ENCODE measurements at regions not wholly inside any gene's neighbourhood (a gene's known extent, or its start where the extent isn't known, plus 50 kb on each side); places are given as distances from the start of the nearest gene placed in this dataset.

GRCh38 chr9:29637471-29638237, 2064.4 kb upstream of the C9orf72 start:
- no peak overlapping the region for H3K27ac ChIP-seq (ENCODE audit: insufficient read depth in 1 of 2, low read depth in 1 of 2, low read length in 2 of 2, poor library complexity in 1 of 2, severe bottlenecking in 2 of 2)
- DNase-seq, result no peak
- no peaks in the 10 kb centered on the region for H3K4me1 ChIP-seq (ENCODE audit: control extremely low read depth in 1 of 4, control insufficient read depth in 4 of 4, insufficient read depth in 4 of 4, low read length in 3 of 4)
- no CpG with 5 or more reads among the region's 3 CpGs for WGBS (ENCODE audit: insufficient coverage)
- H3K27me3 ChIP-seq (replicated peaks in 2 of 5; ENCODE audit: control insufficient read depth in 4 of 5, insufficient read depth in 5 of 5, low read length in 4 of 5), result no peaks in the 10 kb centered on the region
- POLR2A ChIA-PET, result no interaction called here
- H3K9me3 ChIP-seq (ENCODE audit: control extremely low read depth in 1 of 5, control insufficient read depth in 4 of 5, insufficient read depth in 2 of 5, low read depth in 1 of 5, low read length in 4 of 5), result no peaks in the 10 kb centered on the region
- no peaks in the 10 kb centered on the region for H3K36me3 ChIP-seq (ENCODE audit: control insufficient read depth in 4 of 4, insufficient read depth in 4 of 4, low read length in 3 of 4)
- CTCF ChIA-PET, result no interaction called here
- no peak overlapping the region for H3K4me3 ChIP-seq (ENCODE audit: control insufficient read depth in 1 of 7, extremely low read depth in 1 of 7, insufficient read depth in 4 of 7, low read depth in 2 of 7, low read length in 6 of 7)

GRCh38 chr9:29640507-29640906, 2067.2 kb upstream of the C9orf72 start:
- Histone ChIP-seq H3K36me3 (ENCODE audit: control insufficient read depth in 4 of 4, insufficient read depth in 4 of 4, low read length in 3 of 4) (no peaks in the 10 kb centered on the region), H3K27ac (ENCODE audit: insufficient read depth in 1 of 2, low read depth in 1 of 2, low read length in 2 of 2, poor library complexity in 1 of 2, severe bottlenecking in 2 of 2) (no peak overlapping the region), H3K27me3 (replicated peaks in 2 of 5; ENCODE audit: control insufficient read depth in 4 of 5, insufficient read depth in 5 of 5, low read length in 4 of 5) (no peaks in the 10 kb centered on the region), H3K9me3 (ENCODE audit: control extremely low read depth in 1 of 5, control insufficient read depth in 4 of 5, insufficient read depth in 2 of 5, low read depth in 1 of 5, low read length in 4 of 5) (no peaks in the 10 kb centered on the region), H3K4me1 (ENCODE audit: control extremely low read depth in 1 of 4, control insufficient read depth in 4 of 4, insufficient read depth in 4 of 4, low read length in 3 of 4) (no peaks in the 10 kb centered on the region), H3K4me3 (ENCODE audit: control insufficient read depth in 1 of 7, extremely low read depth in 1 of 7, insufficient read depth in 4 of 7, low read depth in 2 of 7, low read length in 6 of 7) (no peak overlapping the region)
- DNase-seq, result no peak
- ChIA-PET POLR2A (no interaction called here), CTCF (no interaction called here)
- 92% methylated on average over 2 of the region's 2 CpGs for WGBS (ENCODE audit: insufficient coverage)

- no peaks in the 10 kb centered on the region for H3K9me3 ChIP-seq (ENCODE audit: control extremely low read depth in 1 of 5, control insufficient read depth in 4 of 5, insufficient read depth in 2 of 5, low read depth in 1 of 5, low read length in 4 of 5)
- H3K4me3 ChIP-seq (ENCODE audit: control insufficient read depth in 1 of 7, extremely low read depth in 1 of 7, insufficient read depth in 4 of 7, low read depth in 2 of 7, low read length in 6 of 7), result no peak overlapping the region
- H3K27me3 ChIP-seq (replicated peaks in 2 of 5; ENCODE audit: control insufficient read depth in 4 of 5, insufficient read depth in 5 of 5, low read length in 4 of 5), result no peaks in the 10 kb centered on the region
- no peaks in the 10 kb centered on the region for H3K36me3 ChIP-seq (ENCODE audit: control insufficient read depth in 4 of 4, insufficient read depth in 4 of 4, low read length in 3 of 4)
- H3K27ac ChIP-seq (ENCODE audit: insufficient read depth in 1 of 2, low read depth in 1 of 2, low read length in 2 of 2, poor library complexity in 1 of 2, severe bottlenecking in 2 of 2), result no peak overlapping the region
- no peak for DNase-seq
- POLR2A ChIA-PET, result interaction anchor here (0.5 kb wide), 1 partner anchor 23 kb away, joined by 3 read pairs; no protein-coding TSS in a partner anchor
- no peaks in the 10 kb centered on the region for H3K4me1 ChIP-seq (ENCODE audit: control extremely low read depth in 1 of 4, control insufficient read depth in 4 of 4, insufficient read depth in 4 of 4, low read length in 3 of 4)
- CTCF ChIA-PET, result no interaction called here
Observed at GRCh38 chr9:29644514-29644913, 2071.2 kb upstream of the C9orf72 start.

- ChIA-PET CTCF (no interaction called here), POLR2A (no interaction called here)
- no peak overlapping the region for H3K27ac ChIP-seq (ENCODE audit: insufficient read depth in 1 of 2, low read depth in 1 of 2, low read length in 2 of 2, poor library complexity in 1 of 2, severe bottlenecking in 2 of 2)
- H3K9me3 ChIP-seq (ENCODE audit: control extremely low read depth in 1 of 5, control insufficient read depth in 4 of 5, insufficient read depth in 2 of 5, low read depth in 1 of 5, low read length in 4 of 5), result no peaks in the 10 kb centered on the region
- DNase-seq, result no peak
- H3K4me1 ChIP-seq (ENCODE audit: control extremely low read depth in 1 of 4, control insufficient read depth in 4 of 4, insufficient read depth in 4 of 4, low read length in 3 of 4), result no peaks in the 10 kb centered on the region
- H3K27me3 ChIP-seq (replicated peaks in 2 of 5; ENCODE audit: control insufficient read depth in 4 of 5, insufficient read depth in 5 of 5, low read length in 4 of 5), result no peaks in the 10 kb centered on the region
- H3K4me3 ChIP-seq (ENCODE audit: control insufficient read depth in 1 of 7, extremely low read depth in 1 of 7, insufficient read depth in 4 of 7, low read depth in 2 of 7, low read length in 6 of 7), result no peak overlapping the region
- no peaks in the 10 kb centered on the region for H3K36me3 ChIP-seq (ENCODE audit: control insufficient read depth in 4 of 4, insufficient read depth in 4 of 4, low read length in 3 of 4)
Observed at GRCh38 chr9:29647451-29647850, 2074.2 kb upstream of the C9orf72 start.

GRCh38 chr9:29648132-29648531, 2074.9 kb upstream of the C9orf72 start:
- CTCF ChIA-PET, result no interaction called here
- Histone ChIP-seq H3K4me1 (ENCODE audit: control extremely low read depth in 1 of 4, control insufficient read depth in 4 of 4, insufficient read depth in 4 of 4, low read length in 3 of 4) (no peaks in the 10 kb centered on the region), H3K27ac (ENCODE audit: insufficient read depth in 1 of 2, low read depth in 1 of 2, low read length in 2 of 2, poor library complexity in 1 of 2, severe bottlenecking in 2 of 2) (no peak overlapping the region), H3K4me3 (ENCODE audit: control insufficient read depth in 1 of 7, extremely low read depth in 1 of 7, insufficient read depth in 4 of 7, low read depth in 2 of 7, low read length in 6 of 7) (no peak overlapping the region), H3K9me3 (ENCODE audit: control extremely low read depth in 1 of 5, control insufficient read depth in 4 of 5, insufficient read depth in 2 of 5, low read depth in 1 of 5, low read length in 4 of 5) (no peaks in the 10 kb centered on the region), H3K27me3 (replicated peaks in 2 of 5; ENCODE audit: control insufficient read depth in 4 of 5, insufficient read depth in 5 of 5, low read length in 4 of 5) (no peaks in the 10 kb centered on the region), H3K36me3 (ENCODE audit: control insufficient read depth in 4 of 4, insufficient read depth in 4 of 4, low read length in 3 of 4) (no peaks in the 10 kb centered on the region)
- no peak for DNase-seq
- POLR2A ChIA-PET, result no interaction called here

- H3K4me3 ChIP-seq (ENCODE audit: control insufficient read depth in 1 of 7, extremely low read depth in 1 of 7, insufficient read depth in 4 of 7, low read depth in 2 of 7, low read length in 6 of 7), result no peak overlapping the region
- CTCF ChIA-PET, result no interaction called here
- no peaks in the 10 kb centered on the region for H3K27me3 ChIP-seq (replicated peaks in 2 of 5; ENCODE audit: control insufficient read depth in 4 of 5, insufficient read depth in 5 of 5, low read length in 4 of 5)
- no peak for DNase-seq
- no peak overlapping the region for H3K27ac ChIP-seq (ENCODE audit: insufficient read depth in 1 of 2, low read depth in 1 of 2, low read length in 2 of 2, poor library complexity in 1 of 2, severe bottlenecking in 2 of 2)
- POLR2A ChIA-PET, result no interaction called here
- H3K4me1 ChIP-seq (ENCODE audit: control extremely low read depth in 1 of 4, control insufficient read depth in 4 of 4, insufficient read depth in 4 of 4, low read length in 3 of 4), result no peaks in the 10 kb centered on the region
- H3K9me3 ChIP-seq (ENCODE audit: control extremely low read depth in 1 of 5, control insufficient read depth in 4 of 5, insufficient read depth in 2 of 5, low read depth in 1 of 5, low read length in 4 of 5), result no peaks in the 10 kb centered on the region
- no peaks in the 10 kb centered on the region for H3K36me3 ChIP-seq (ENCODE audit: control insufficient read depth in 4 of 4, insufficient read depth in 4 of 4, low read length in 3 of 4)
Observed at GRCh38 chr9:29648601-29649000, 2075.3 kb upstream of the C9orf72 start.

GRCh38 chr9:29656641-29657406, 2083.5 kb upstream of the C9orf72 start:
- Histone ChIP-seq H3K27me3 (replicated peaks in 2 of 5; ENCODE audit: control insufficient read depth in 4 of 5, insufficient read depth in 5 of 5, low read length in 4 of 5) (no peaks in the 10 kb centered on the region), H3K9me3 (ENCODE audit: control extremely low read depth in 1 of 5, control insufficient read depth in 4 of 5, insufficient read depth in 2 of 5, low read depth in 1 of 5, low read length in 4 of 5) (no peaks in the 10 kb centered on the region), H3K4me1 (ENCODE audit: control extremely low read depth in 1 of 4, control insufficient read depth in 4 of 4, insufficient read depth in 4 of 4, low read length in 3 of 4) (no peaks in the 10 kb centered on the region), H3K4me3 (ENCODE audit: control insufficient read depth in 1 of 7, extremely low read depth in 1 of 7, insufficient read depth in 4 of 7, low read depth in 2 of 7, low read length in 6 of 7) (no peak overlapping the region), H3K27ac (ENCODE audit: insufficient read depth in 1 of 2, low read depth in 1 of 2, low read length in 2 of 2, poor library complexity in 1 of 2, severe bottlenecking in 2 of 2) (no peak overlapping the region), H3K36me3 (ENCODE audit: control insufficient read depth in 4 of 4, insufficient read depth in 4 of 4, low read length in 3 of 4) (no peaks in the 10 kb centered on the region)
- no peak for DNase-seq
- WGBS (ENCODE audit: insufficient coverage), result 100% methylated on average over 3 of the region's 7 CpGs
- CTCF ChIA-PET, result interaction anchor here (0.6 kb wide), 2 partner anchors 9 to 1555 kb away, joined by 3 read pairs; no protein-coding TSS in a partner anchor
- POLR2A ChIA-PET, result no interaction called here
